Ovary (tissue), 7 donors: ENCODE measurements at regions not wholly inside any gene's neighbourhood (a gene's known extent, or its start where the extent isn't known, plus 50 kb on each side); places are given as distances from the start of the nearest gene placed in this dataset.

ENCODE experiments used
- DNase-seq, 5 donors: peaks; one replicate each; pipeline ENCODE4 v3.0.0-alpha.2; 2019 to 2020
- H3K27ac ChIP-seq, 2 donors: fragments of 200-600 bp; one replicate each; pipeline versions ENCODE4 v1.5.1 to v1.8.0; 2019 to 2022
- H3K27me3 ChIP-seq: fragments of 200-600 bp; one replicate; pipeline ENCODE4 v1.8.0; 2022
- H3K36me3 ChIP-seq: fragments of 200-600 bp; sonication (generic); one replicate; pipeline ENCODE4 v1.5.1; 2019
- H3K4me1 ChIP-seq: one replicate; pipeline ENCODE4 v1.8.1; 2013; ENCODE audit warnings: mild to moderate bottlenecking, moderate library complexity; ENCODE audit not compliant: insufficient read depth
- H3K4me3 ChIP-seq: fragments of 200-600 bp; sonication (generic); one replicate; pipeline ENCODE4 v1.5.1; 2017
- H3K9me3 ChIP-seq, 2 donors: fragments of 200-600 bp in 1 of 2; sonication (generic) in 1 of 2; one replicate each; pipeline versions ENCODE4 v1.5.1 to v1.8.1; 2013 to 2019; ENCODE audit warnings: mild to moderate bottlenecking in 1 of 2, moderate library complexity in 1 of 2
- EP300 ChIP-seq: sonication (generic); formaldehyde crosslinking; IDR thresholded peaks from one replicate; pipeline ENCODE4 v1.6.1; 2017; ENCODE audit warnings: antibody characterized with exemption
- POLR2A ChIP-seq: fragments of 450-650 bp; IDR thresholded peaks from one replicate; pipeline ENCODE4 v1.6.1; 2017; ENCODE audit warnings: antibody characterized with exemption, mild to moderate bottlenecking, moderate library complexity
- WGBS, 3 donors: extraction: QIAGEN DNeasy Blood & Tissue Kit in 1 of 3; methylation state at CpG; one replicate each; pipeline versions ENCODE4 v1.1.5 to v1.1.7; 2013 to 2017; 5-methylcytosine and 5-hydroxymethylcytosine counted together
- intact Hi-C, 4 donors: fragments of 100-400 bp; cut with DNase I; formaldehyde crosslinking; loops; one replicate each; pipeline versions ENCODE4 v1.11.0 to v1.15.1; 2022 to 2023
- TF ChIP-seq, protein P1 (sequence below), 3 donors: fragments of 450-650 bp in 2 of 3; fragments of 200-600 bp in 1 of 3; IDR thresholded peaks; one replicate each; pipeline versions ENCODE4 v1.5.1 to v1.8.0; 2016 to 2022; ENCODE audit warnings: antibody characterized with exemption in 3 of 3, mild to moderate bottlenecking in 1 of 3
- donor health status: DM: no; HTN: no; CAD: no; lungs with moderate emphysema.
- donor health status: DM: no; HTN: no; CAD: no.
- donor health status: Bipolar disorder and iron deficiency.
- donor health status: DM: no; HTN: no; CAD: no.
- donor health status: DM: yes; HTN: yes; CAD: no.

DNA sequence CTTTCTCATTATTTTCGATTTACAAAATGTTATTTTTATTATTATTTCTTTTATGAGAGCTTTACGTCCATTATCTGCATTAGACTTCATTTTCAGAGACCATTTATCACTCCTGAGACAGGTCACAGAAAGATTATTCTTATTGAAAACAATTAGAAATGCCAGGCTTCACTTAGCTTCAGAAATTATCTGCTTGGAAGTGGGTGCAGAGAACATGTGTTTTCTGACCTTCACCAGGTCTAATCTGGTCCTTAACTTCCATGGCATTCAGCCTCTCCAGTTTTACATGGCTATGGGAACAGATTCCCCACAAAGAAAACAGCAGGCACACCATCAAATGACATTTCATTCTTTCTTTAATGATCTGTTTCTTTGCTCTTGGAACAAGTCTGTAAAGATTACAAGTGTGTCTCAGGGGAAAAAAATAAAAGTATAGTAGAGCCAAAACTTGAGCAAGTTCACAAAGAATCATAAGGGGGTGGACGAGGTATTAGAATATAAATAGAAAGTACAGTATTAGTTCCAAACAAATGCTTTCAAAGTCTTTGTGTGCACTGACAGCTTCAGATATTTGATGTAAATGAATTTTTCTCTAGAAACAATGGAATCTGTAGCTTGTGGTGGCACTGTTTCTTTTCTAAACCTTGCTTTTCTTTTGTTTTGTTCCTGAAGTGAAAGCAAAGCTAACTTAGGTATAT lies 294.2 kb upstream of the MEIS2 start:
- H3K9me3 ChIP-seq = no peaks in the 10 kb centered on the region
- WGBS, 3 donors = 9 to 17% (median 15%) methylated on average over 3 of the region's 3 CpGs
- H3K27ac ChIP-seq = no peak overlapping the region
- no peaks in the 10 kb centered on the region for H3K4me1 ChIP-seq
- H3K36me3 ChIP-seq = no peaks in the 10 kb centered on the region
- no peak overlapping the region for H3K4me3 ChIP-seq
- no peak for TF ChIP-seq EP300
- TF ChIP-seq, protein P1, sequence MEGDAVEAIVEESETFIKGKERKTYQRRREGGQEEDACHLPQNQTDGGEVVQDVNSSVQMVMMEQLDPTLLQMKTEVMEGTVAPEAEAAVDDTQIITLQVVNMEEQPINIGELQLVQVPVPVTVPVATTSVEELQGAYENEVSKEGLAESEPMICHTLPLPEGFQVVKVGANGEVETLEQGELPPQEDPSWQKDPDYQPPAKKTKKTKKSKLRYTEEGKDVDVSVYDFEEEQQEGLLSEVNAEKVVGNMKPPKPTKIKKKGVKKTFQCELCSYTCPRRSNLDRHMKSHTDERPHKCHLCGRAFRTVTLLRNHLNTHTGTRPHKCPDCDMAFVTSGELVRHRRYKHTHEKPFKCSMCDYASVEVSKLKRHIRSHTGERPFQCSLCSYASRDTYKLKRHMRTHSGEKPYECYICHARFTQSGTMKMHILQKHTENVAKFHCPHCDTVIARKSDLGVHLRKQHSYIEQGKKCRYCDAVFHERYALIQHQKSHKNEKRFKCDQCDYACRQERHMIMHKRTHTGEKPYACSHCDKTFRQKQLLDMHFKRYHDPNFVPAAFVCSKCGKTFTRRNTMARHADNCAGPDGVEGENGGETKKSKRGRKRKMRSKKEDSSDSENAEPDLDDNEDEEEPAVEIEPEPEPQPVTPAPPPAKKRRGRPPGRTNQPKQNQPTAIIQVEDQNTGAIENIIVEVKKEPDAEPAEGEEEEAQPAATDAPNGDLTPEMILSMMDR (IDR thresholded peaks at IDR 0.05) = no peak
- TF ChIP-seq POLR2A = no peak
- DNase-seq = no peak
- intact Hi-C loops = no loop called here
- H3K27me3 ChIP-seq = no peaks in the 10 kb centered on the region

DNA sequence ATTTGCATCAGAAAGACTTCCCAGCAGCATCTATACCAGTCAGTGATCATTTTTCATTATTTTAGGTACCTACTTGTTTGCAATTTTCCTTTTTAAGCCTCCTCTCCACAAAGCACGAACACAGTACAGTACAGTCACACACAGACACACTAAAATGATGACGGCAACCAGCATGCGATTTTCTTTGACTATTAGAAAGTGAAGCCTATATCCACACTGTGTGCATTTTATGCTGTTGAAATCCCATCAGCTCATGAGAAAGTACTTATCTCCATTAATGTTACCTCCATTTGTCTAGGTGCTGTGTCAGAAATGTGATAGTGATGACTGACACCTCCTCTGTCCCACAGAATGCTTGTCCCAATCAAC lies 294.7 kb upstream of the MEIS2 start:
- Histone ChIP-seq H3K27ac (no peak overlapping the region), H3K36me3 (no peaks in the 10 kb centered on the region), H3K27me3 (no peaks in the 10 kb centered on the region), H3K4me1 (no peaks in the 10 kb centered on the region), H3K9me3 (no peaks in the 10 kb centered on the region), H3K4me3 (no peak overlapping the region)
- intact Hi-C loops = no loop called here
- no peak for DNase-seq
- TF ChIP-seq POLR2A = no peak
- TF ChIP-seq, protein P1 (IDR thresholded peaks at IDR 0.05) = no peak
- TF ChIP-seq EP300 = no peak
- WGBS, 3 donors = 77 to 90% (median 79%) methylated on average over 3 of the region's 3 CpGs

GRCh38 chr15:37397266-37398022 lies 297.1 kb upstream of the MEIS2 start:
- no peak for DNase-seq
- Histone ChIP-seq H3K9me3 (no peaks in the 10 kb centered on the region), H3K27me3 (no peaks in the 10 kb centered on the region), H3K36me3 (no peaks in the 10 kb centered on the region), H3K4me1 (no peaks in the 10 kb centered on the region), H3K27ac (no peak overlapping the region), H3K4me3 (no peak overlapping the region)
- intact Hi-C loops = no loop called here
- TF ChIP-seq EP300 (no peak), POLR2A (no peak)
- TF ChIP-seq, protein P1 (IDR thresholded peaks at IDR 0.05) = no peak
- 63 to 71% (median 68%) methylated on average over 3 of the region's 3 CpGs for WGBS, 3 donors

GRCh38 chr15:37416103-37416502 lies 315.8 kb upstream of the MEIS2 start:
- no peak overlapping the region for H3K27ac ChIP-seq
- H3K4me3 ChIP-seq = no peak overlapping the region
- TF ChIP-seq POLR2A = no peak
- TF ChIP-seq, protein P1 (IDR thresholded peaks at IDR 0.05) = no peak
- intact Hi-C loops = no loop called here
- no peaks in the 10 kb centered on the region for H3K4me1 ChIP-seq
- H3K27me3 ChIP-seq = no peaks in the 10 kb centered on the region
- H3K9me3 ChIP-seq = no peaks in the 10 kb centered on the region
- H3K36me3 ChIP-seq = no peaks in the 10 kb centered on the region
- no peak for DNase-seq
- 97 to 100% (median 97%) methylated on average over 1 of the region's 1 CpG for WGBS, 3 donors
